ENCODE measurements at regions not wholly inside any gene's neighbourhood (a gene's known extent, or its start where the extent isn't known, plus 50 kb on each side); places are given as distances from the start of the nearest gene placed in this dataset.

DNA sequence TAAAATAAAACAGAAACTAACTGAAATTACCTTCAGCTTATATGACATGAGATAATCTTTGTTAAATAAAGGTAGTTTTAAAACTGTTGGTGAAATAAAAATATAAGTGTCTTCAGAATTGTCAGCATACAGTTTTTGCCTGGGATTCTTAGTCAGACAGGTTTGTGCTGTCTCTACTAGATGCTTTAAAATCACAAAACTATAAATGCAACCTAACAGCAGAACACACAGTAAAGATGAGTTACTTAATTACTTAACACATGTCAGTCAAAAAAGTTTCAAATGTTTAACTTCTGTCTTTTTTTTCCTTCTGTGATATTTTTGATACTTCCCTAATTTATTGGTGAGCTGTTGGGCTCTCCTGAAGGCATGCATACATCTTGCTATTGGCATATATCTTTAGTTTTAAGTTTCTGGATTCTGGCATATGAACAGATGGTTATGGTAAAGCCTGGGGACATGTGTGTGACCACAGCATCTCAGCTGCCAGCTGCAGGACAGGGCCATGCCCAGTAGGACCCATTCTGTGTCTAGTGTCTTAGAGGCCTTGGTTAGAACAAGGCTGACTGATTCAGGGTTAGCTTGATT is 231.1 kb upstream of the NUDT12 start:
- TF ChIP-seq POLR2AphosphoS5 (IDR thresholded peaks at IDR 0.05) (no peak), CTCF (IDR thresholded peaks at IDR 0.05) (no peak)

Measured in stomach (tissue), 4 donors.